DND-41 (cell line): ENCODE measurements at regions not wholly inside any gene's neighbourhood (a gene's known extent, or its start where the extent isn't known, plus 50 kb on each side); places are given as distances from the start of the nearest gene placed in this dataset.

Experiments used
- ATAC-seq: fragments of 200-7000 bp; cut with Tn5 transposase; 3 replicates; pipeline ENCODE4 v1.9.1; 2021; ENCODE audit warnings: low read depth; ENCODE audit not compliant: insufficient read depth
- DNase-seq: peaks from one replicate; pipeline ENCODE4 v3.0.0-alpha.2; 2020
- H2AFZ ChIP-seq: 2 replicates; pipeline ENCODE4 v1.6.0; 2012; ENCODE audit warnings: low read depth, low read length
- H3K27ac ChIP-seq: 2 replicates; pipeline ENCODE4 v1.5.1; 2012; ENCODE audit warnings: low read length, inconsistent platforms
- H3K27me3 ChIP-seq: fragments of 200-600 bp; sonication (generic); 2 replicates; pipeline ENCODE4 v1.6.0; 2012; ENCODE audit warnings: low read length, mild to moderate bottlenecking, inconsistent platforms; ENCODE audit not compliant: insufficient read depth, poor library complexity
- H3K36me3 ChIP-seq: 2 replicates; pipeline ENCODE4 v1.5.1; 2012; ENCODE audit warnings: low read length, inconsistent platforms; ENCODE audit not compliant: insufficient read depth
- H3K4me1 ChIP-seq: 2 replicates; pipeline ENCODE4 v1.5.1; 2012; ENCODE audit warnings: mild to moderate bottlenecking, low read length; ENCODE audit not compliant: insufficient read depth
- H3K4me2 ChIP-seq: 2 replicates; pipeline ENCODE4 v1.6.0; 2012; ENCODE audit warnings: mild to moderate bottlenecking, moderate library complexity, low read length, inconsistent platforms; ENCODE audit not compliant: insufficient read depth
- H3K4me3 ChIP-seq, 2 experiments: fragments of 200-600 bp in 1 of 2; shearing (Covaris generic) in 1 of 2; 2 replicates each; pipeline ENCODE4 v1.5.1; 2012 to 2016; ENCODE audit warnings: inconsistent platforms in 2 of 2, low read length in 2 of 2, mild to moderate bottlenecking in 2 of 2, low read depth in 1 of 2, moderate library complexity in 1 of 2
- H3K79me2 ChIP-seq: 2 replicates; pipeline ENCODE4 v1.6.0; 2012; ENCODE audit warnings: low read length, inconsistent platforms; ENCODE audit not compliant: insufficient read depth
- H3K9ac ChIP-seq: 2 replicates; pipeline ENCODE4 v1.6.0; 2012; ENCODE audit warnings: low read depth, mild to moderate bottlenecking, inconsistent platforms, low read length, moderate library complexity
- H3K9me3 ChIP-seq: 2 replicates; pipeline ENCODE4 v1.5.1; 2012; ENCODE audit warnings: low read length, moderate library complexity, mild to moderate bottlenecking, inconsistent platforms; ENCODE audit not compliant: insufficient read depth, severe bottlenecking
- H4K20me1 ChIP-seq: 2 replicates; pipeline ENCODE4 v1.6.0; 2012; ENCODE audit warnings: low read length; ENCODE audit not compliant: insufficient read depth
- CTCF ChIP-seq: IDR thresholded peaks from 2 replicates; pipeline ENCODE4 v1.5.1; 2012; ENCODE audit warnings: borderline replicate concordance, low read length, moderate library complexity, mild to moderate bottlenecking; ENCODE audit not compliant: poor library complexity, severe bottlenecking; ENCODE audit errors: extremely low read depth
- EZH2 ChIP-seq: IDR thresholded peaks from 3 replicates; pipeline ENCODE4 v1.6.1; 2012; ENCODE audit warnings: borderline replicate concordance, low read depth, mild to moderate bottlenecking, moderate library complexity, low read length, inconsistent platforms; ENCODE audit not compliant: severe bottlenecking

DNA sequence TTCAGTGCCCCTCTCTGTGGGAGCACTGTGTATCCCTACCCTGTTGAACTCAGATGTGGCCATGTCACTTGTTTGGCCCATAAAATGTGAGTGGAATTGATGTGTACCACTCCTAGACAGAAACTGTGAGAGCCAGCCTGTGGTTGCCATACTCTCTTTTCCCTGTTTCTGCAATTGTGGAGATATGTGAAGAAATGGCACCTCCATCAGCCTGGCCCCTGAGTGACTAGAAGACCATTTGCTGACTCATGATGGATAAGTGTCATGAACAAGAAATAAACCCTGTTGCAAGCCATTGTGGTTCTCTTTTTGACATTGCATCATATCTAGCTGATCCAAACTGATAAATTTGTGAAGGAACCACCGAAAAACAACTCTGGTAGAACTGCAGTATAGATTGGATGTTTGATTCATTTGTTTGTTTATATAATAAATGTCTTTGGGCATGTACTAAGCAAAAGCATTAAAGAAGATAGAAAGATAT lies 193.7 kb upstream of the FOXN2 start:
- ATAC-seq (no peak), DNase-seq (no peak)
- H3K9me3 ChIP-seq: no peaks in the 10 kb centered on the region
- no peak overlapping the region for H3K27ac ChIP-seq
- no peak overlapping the region for H3K9ac ChIP-seq
- no peak overlapping the region for H2AFZ ChIP-seq
- no peak for TF ChIP-seq EZH2
- no peak for TF ChIP-seq CTCF
- no peaks in the 10 kb centered on the region for H3K36me3 ChIP-seq
- no peak overlapping the region for H3K4me3 ChIP-seq
- no peaks in the 10 kb centered on the region for H3K79me2 ChIP-seq
- no peaks in the 10 kb centered on the region for H3K27me3 ChIP-seq
- H3K4me1 ChIP-seq: no peaks in the 10 kb centered on the region
- no peak overlapping the region for H3K4me2 ChIP-seq
- no peaks in the 10 kb centered on the region for H4K20me1 ChIP-seq

DNA sequence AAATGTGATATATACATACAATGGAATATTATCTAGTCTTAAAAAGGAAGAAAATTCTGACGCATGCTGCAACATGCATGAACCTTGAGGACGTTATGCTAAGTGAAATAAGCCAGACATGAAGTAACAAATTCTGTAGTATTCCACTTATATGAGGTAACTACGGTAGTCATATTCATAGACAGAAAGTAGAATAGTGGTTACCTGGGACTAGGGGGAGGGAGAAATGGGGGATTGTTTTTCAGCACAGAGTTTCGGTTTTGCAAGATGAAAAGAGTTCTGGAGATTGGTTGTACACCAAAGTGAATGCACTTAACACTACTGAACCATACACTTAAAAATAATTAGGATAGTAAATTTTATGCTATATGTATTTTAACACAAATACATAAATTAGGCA lies 192.3 kb upstream of the FOXN2 start:
- DNase-seq (no peak), ATAC-seq (no peak)
- no peaks in the 10 kb centered on the region for H3K79me2 ChIP-seq
- TF ChIP-seq CTCF (no peak), EZH2 (no peak)
- H3K9ac ChIP-seq: no peak overlapping the region
- H3K9me3 ChIP-seq: no peaks in the 10 kb centered on the region
- H3K27ac ChIP-seq: no peak overlapping the region
- no peaks in the 10 kb centered on the region for H3K27me3 ChIP-seq
- no peak overlapping the region for H3K4me2 ChIP-seq
- H3K36me3 ChIP-seq: no peaks in the 10 kb centered on the region
- no peaks in the 10 kb centered on the region for H4K20me1 ChIP-seq
- H3K4me3 ChIP-seq: no peak overlapping the region
- H3K4me1 ChIP-seq: no peaks in the 10 kb centered on the region
- no peak overlapping the region for H2AFZ ChIP-seq

GRCh38 chr2:48124592-48124991 lies 189.9 kb upstream of the FOXN2 start:
- DNase-seq (no peak), ATAC-seq (no peak)
- Histone ChIP-seq H3K79me2 (no peaks in the 10 kb centered on the region), H3K4me3 (no peak overlapping the region), H2AFZ (no peak overlapping the region), H3K9me3 (no peaks in the 10 kb centered on the region), H3K27ac (no peak overlapping the region), H3K4me2 (no peak overlapping the region), H4K20me1 (no peaks in the 10 kb centered on the region), H3K27me3 (no peaks in the 10 kb centered on the region), H3K36me3 (no peaks in the 10 kb centered on the region), H3K4me1 (no peaks in the 10 kb centered on the region), H3K9ac (no peak overlapping the region)
- no peak for TF ChIP-seq EZH2
- no peak for TF ChIP-seq CTCF

DNA sequence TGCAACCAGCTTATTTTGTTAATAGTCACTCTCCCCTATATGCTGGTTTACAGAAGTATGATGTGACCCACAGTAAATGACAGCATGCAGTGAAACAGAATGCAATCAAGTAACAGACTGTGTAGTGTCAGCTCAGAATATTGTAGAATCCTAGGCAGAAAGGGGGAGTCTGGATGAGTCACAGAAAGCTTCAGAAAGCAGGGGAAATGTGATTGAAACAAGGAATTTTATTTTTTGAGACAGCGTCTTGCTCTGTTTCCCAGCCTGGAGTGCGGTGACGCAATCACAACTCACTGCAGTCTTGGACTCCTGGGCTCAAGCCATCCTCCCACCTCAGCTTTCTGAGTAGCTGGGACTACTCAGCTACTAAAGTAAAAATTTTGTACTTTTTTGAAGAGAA lies 188.3 kb upstream of the FOXN2 start:
- Histone ChIP-seq H2AFZ (no peak overlapping the region), H3K36me3 (no peaks in the 10 kb centered on the region), H3K79me2 (no peaks in the 10 kb centered on the region), H3K9ac (no peak overlapping the region), H3K27ac (no peak overlapping the region), H4K20me1 (no peaks in the 10 kb centered on the region), H3K4me2 (no peak overlapping the region), H3K9me3 (no peaks in the 10 kb centered on the region), H3K27me3 (no peaks in the 10 kb centered on the region), H3K4me1 (no peaks in the 10 kb centered on the region), H3K4me3 (no peak overlapping the region)
- TF ChIP-seq CTCF (no peak), EZH2 (no peak)
- DNase-seq (no peak), ATAC-seq (no peak)
